ENCODE measurements at regions not wholly inside any gene's neighbourhood (a gene's known extent, or its start where the extent isn't known, plus 50 kb on each side); places are given as distances from the start of the nearest gene placed in this dataset.

DNA sequence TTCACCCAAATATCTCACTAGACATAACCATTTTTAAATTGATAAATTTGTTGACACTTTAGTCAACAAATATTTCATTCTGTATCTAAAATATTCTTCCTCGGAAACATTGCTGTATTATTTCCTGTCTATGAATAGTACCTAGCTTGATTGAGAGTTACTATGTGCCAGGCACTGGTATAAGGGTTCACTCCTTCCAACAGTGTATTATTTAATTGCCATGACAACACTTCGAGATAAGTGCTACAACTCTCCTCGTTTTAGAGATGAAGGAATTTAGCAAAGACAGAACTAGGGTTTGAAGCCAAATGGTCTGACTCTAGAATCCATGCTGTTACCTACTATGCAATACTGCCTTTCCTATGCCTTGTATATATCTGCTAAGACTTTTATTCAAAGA is 287.2 kb downstream of the YTHDC2 start:
- no peak for DNase-seq (ENCODE audit: low spot score)

DNA sequence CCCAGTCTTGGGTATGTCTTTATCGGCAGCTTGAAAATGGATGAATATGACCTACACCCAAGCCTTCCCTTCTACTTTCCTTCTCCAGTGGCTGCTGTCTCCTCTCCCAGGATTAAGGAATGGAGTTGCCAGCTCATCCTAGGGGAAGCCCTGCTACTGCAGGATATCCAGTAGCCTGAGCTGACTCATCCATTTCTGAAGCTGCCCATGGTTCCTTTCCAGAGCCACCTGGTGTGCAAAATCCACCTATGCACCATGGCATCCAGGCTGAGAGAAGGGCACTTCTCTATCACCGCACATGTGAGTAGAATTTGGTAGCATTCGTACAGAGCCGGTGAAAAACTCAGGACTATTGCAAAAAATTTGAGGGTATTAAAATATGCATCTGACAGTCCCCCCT is 290.8 kb downstream of the YTHDC2 start:
- DNase-seq (ENCODE audit: low spot score) = no peak

DNA sequence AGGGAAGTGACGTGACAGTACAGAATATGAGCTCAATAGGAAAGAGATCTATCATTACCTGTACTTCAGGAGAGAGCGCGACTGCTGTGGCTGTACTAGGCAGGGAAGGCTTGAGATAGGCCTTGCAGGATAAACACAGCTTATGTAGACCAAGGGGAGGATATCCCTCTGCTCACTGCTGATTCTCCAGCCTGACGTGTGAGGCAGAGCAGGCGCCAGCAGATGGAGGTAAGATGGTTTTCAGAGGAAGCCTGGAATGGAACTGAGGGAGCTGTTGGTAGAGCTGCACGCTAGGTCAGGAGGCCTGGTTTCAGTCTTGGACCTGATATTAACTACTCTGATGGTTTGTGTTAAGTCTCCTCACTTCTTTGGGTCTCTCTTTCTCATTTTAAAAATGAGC is 291.4 kb downstream of the YTHDC2 start:
- DNase-seq (ENCODE audit: low spot score) = no peak

DNA sequence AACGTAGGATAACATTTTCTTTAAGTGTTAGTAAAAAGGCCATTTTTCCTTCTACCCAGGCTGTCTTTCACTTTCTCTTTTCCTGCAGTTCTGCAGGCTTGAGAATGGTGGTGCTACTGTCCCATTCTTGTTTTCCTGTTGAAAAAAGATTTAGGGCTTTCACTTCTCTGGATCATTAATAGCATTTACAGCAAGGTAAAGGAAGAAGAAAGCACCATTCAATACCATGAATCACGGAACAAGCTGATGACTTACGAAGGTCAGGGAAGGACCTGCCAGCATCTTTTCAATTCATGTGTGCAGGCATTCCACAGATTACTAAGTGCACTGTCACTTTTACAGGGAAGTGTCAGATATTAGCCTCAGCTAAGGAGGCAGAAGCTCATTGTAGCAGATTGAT is 292.8 kb downstream of the YTHDC2 start:
- DNase-seq (ENCODE audit: low spot score) = no peak

DNA sequence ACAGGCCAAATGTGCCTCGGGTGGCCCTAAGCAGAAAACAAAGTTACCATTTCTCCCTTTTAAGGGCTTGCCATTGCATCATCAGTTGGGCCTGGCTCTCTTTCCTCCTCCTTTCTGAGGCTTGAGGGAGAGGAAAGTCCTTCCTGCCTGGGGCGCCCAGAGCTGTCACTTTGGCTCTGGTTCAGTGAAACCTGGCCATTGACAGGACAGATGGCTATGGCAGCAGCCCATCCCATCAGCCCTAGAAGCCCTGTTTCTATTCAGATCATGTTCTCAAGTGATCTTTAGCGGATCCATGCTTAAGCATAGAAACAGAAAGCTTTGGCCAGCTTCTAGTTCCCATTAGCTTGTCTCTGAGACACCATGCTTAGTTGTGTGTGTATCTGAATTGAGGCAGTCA is 293.4 kb downstream of the YTHDC2 start:
- no peak for DNase-seq (ENCODE audit: low spot score)

DNA sequence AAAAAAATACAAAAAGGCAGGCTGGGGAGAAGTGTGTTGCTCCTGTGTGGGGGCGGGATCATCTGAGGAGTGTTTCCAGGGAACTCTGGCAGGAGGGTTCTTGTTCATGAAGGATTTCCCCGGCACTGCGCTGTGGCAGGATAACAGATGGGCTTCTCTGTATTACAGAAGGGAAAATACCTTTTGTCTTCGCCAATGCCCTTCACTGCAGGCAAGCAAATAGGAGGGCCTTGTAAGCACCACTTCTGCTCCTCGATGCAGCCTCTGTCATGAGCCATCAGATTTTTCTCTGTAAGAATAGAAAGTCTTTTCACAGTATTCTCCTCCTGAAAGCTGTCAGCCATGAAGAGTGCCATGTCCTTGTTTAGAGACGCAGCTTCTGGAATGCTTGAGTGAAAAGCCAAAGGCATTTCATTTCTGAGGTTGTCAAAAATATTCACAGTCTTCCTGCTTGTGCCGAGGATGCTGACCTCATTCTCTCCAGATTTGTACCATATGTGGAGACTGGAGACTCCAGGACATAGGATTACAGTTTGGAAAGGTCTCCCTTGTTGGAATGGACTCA is 294.0 kb downstream of the YTHDC2 start:
- DNase-seq (ENCODE audit: low spot score) = no peak

DNA sequence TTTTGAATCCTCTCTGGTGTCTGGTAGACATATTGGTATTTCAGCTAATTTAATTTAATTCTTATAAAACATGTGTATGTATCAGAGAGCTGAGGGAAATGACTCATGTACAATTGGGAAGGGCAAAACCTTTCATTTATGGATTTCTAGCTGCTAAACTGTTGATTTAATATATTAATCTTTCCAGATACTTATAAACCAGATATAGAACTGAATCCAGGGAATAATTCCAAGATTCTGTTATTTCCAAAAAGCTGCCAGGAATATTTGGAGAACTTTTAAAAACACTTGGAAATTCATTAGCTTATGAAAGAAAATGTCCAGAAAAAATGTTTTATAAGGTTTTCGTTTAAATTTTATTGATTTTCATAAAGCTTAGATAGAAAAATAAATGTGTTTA is 295.5 kb downstream of the YTHDC2 start:
- no peak for DNase-seq (ENCODE audit: low spot score)

DNA sequence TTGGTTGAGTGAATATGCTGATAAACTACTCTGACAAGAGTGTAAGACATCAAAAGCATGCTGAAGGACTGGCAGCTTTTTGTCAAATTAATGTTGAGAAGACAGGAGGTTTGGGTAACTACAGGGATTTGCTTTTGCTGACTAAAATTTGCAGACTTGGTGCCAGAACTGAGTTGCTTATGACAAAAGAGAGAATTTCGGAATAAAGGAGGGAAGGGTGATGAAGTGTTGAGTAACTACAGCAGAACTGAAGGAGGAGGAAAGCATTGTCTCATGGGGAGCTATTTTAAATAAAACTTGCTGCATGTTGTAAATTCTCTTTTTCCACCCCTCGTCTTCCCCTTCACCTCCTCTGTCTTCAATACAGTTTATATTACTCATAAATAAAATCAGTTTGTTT is 296.1 kb downstream of the YTHDC2 start:
- no peak for DNase-seq (ENCODE audit: low spot score)

DNA sequence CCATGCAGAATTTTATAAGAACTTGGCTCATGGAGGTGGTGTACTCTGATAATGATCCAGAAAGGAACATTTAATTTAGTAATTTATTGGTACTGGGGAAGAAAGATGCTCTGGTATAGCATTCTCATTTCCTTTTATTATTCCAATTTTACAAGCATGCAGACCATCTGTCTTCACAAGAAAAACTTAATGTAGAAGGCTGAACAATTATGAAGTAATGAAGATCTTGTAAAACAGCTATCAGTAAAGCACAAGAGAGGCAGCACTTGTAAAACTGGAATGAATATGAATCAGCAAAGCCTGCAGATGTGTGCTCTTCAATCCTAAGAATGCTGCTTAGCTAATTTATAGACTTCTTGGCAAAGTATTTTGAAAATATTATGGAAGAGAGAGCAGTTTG is 300.0 kb downstream of the YTHDC2 start:
- DNase-seq (ENCODE audit: low spot score) = no peak

DNA sequence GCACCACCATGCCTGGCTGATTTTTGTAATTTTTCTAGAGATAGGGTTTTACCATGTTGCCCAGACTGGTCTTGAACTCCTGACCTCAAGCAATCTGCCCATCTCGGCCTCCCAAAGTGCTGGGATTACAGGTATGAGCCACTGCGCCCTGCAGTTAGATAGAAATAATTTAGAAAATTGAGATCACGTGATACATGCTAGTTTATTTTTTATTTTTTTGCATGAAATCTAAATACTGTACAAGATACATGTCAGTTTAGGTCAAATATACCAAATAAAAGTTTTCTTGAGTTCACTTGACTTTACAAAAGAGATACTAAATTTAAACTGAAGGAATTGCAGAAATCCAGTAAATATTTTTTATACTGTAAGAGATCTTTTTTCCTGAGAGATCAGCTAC is 304.2 kb downstream of the YTHDC2 start:
- DNase-seq (ENCODE audit: low spot score) = no peak

DNA sequence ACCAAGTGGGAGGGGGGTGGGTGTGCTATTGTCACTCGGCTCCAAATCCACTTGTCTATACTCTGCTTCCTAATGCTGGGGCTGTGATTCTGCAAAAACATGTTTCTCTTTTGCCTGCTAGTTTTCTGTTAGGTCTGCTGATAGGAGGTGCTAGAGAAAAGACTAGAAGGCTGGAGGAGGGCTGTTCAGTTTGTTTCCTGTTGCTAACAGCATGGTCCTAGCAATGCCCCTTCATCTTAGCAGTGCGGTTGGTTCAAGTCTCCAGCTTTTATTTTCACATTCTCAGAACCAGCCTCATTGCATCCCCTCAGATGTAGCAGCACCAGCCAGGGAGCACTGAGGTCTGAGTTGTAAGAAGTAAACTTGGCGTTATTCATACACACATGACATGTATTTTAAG is 310.2 kb downstream of the YTHDC2 start:
- no peak for DNase-seq (ENCODE audit: low spot score)

DNA sequence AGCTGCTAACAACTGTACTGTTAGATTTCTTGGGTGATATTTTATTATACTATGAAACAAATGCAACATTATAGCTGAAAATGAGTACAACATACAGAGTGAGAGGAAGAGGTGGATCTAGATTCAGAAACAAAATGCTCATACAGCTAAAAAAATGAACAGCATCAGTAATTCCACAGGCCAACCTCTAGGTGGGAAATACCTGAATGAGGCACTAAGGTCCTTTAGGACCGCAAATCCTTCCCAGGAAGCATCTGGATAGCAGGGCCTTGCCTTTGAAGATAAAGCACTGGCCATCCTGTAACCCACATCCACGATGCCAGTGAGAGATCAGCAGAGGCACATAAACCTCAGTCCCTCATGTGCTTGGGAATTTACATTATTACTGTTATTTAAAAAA is 310.8 kb downstream of the YTHDC2 start:
- no peak for DNase-seq (ENCODE audit: low spot score)

DNA sequence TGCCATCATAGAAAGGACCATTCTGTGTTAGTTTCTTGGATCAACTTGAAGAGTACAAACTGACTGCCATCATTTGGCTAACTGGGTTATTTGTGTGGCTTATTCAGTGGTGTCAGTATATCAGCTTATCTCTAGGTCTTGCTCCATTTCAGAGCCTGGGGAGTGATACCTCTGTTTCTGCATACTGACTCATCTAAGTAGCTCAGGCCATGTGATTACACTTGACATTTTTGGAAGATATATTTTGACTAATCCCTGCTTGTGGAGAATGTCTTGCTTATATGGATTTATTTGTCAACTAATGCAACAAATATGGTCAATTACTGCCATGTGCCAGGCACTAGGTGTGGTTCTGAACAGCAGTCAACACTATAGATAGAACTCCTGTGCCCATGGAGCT is 311.7 kb downstream of the YTHDC2 start:
- DNase-seq (ENCODE audit: low spot score) = no peak

DNA sequence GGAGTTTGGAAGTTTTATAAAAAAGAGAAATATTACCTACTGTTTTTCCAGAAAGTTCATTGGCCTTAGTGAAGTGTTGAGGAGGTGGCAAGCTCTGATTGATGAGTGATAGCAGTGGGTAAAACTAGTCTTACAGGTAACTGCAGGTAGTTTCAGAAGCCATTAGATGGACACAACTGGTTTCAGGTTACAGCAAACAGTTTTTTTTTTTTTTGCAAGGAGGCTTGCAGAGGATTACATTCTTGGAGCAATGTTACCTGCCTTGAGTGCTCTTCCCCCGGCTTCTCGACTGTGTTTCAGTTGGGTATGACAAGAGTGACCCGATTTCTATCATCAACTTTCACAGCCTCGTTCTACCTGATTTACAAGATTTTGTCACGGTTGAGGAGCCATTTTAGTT is 333.4 kb downstream of the YTHDC2 start:
- no peak for DNase-seq (ENCODE audit: low spot score)

DNA sequence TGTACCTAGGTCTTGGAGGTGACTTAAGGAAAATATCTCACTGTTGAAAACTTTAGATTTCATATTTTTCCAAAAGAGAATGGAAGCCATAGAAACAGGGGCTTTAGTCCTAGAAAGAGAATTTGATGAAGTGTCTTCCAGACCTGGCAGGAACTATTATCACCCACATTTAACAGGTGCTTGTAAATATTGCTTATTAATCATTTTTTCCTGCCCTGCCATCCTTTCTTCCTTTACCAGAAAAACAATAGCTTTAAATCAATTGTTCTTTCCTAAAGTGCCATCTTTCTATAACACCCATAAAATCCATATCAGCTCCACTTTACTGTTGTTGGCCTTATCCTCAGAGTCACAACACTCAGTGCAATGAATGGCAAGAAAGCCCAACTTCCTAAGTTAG is 350.9 kb downstream of the YTHDC2 start:
- DNase-seq (ENCODE audit: low spot score) = no peak

DNA sequence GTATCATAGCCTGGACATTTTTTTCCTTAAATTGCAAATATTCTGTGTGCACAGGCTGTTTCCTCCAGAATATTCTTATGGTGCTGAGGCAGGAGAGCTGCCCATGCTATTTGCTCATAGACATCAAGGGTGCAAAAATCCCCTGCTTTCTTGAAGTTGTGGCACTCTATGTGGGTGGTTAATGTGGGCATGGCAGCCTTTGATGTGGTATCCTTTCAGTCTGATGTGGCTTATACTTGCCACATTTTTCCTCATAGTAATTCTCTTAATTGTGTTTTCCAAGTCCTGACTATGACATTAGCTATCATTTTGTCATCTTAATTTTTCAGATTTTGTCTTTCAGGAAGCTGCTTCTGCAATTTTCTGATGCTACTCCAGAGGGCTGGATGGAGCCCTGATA is 353.3 kb downstream of the YTHDC2 start:
- no peak for DNase-seq (ENCODE audit: low spot score)

DNA sequence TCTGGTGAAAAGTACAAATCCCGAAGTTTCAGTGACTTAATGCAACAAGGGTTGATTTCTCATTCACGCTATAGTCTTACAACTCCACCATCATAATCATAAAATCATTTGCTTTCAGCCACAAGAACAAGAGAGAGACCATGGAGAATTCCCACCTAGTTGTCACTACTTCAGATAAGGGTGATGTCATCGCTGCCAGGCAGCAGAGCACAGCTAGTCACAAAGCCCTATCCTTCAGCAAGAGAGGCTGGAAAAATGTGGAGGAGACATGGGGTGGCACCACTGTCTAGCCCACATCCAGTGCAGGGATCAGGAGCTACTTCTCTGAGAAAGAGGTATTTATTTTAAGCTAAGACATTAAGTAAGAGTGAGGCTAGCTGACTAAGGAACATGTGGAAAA is 356.1 kb downstream of the YTHDC2 start:
- DNase-seq (ENCODE audit: low spot score) = no peak

DNA sequence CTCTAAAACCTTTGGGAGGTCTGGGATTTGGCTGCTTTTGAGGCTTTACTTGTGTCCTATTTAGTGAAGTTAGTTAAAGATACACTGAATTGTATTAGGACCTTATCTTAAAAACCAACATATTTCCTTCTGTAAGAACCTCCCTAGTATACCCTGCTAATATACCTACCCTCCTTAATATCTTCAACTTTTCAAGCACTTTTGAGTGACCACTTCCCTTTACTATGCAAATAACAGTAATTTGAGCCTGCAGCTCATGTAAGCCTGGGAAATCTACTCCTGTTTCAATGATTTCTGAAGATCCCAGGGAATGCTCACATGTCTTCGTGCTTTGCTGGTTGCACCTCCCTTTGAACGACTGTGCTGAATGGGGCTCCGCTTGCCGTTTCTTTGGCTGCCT is 358.5 kb downstream of the YTHDC2 start:
- DNase-seq (ENCODE audit: low spot score) = no peak

DNA sequence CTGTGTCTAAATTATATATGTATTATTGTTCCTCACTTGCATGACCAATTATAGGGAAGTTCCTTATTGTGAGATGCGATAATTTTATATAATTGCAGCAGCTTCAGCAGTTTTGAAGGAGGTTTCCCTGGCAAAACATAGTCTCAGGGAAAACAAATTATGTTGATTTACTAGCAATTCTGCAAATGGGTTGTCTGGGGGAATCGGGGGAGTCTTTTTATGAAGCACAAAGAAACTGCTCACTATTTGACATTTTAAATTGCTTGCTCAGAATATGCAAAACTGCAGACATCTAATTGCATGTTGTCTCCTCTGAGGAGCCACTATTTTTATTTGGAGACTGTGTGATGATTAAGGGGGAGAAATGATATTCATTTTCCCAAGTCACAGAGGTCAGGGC is 361.6 kb downstream of the YTHDC2 start:
- DNase-seq (ENCODE audit: low spot score) = no peak

DNA sequence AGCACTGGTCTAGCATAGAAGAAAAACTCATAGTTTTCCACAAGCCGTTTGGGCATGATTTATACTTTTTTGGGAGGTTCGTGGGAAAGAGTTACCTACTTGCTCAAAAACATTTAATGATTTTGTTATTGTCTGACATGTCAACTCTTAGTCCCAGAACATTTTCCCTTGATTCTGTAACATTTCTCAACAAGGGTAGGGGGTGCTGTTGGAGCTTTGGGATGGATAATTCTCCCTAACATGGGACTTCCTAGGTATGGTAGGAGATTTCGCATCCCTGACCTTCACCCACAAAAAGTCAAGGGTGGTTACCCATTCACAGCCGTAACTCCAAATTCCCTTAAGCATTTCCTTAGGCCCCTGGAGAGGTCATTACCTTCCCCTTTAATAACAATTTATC is 378.0 kb downstream of the YTHDC2 start:
- DNase-seq (ENCODE audit: low spot score) = no peak

DNA sequence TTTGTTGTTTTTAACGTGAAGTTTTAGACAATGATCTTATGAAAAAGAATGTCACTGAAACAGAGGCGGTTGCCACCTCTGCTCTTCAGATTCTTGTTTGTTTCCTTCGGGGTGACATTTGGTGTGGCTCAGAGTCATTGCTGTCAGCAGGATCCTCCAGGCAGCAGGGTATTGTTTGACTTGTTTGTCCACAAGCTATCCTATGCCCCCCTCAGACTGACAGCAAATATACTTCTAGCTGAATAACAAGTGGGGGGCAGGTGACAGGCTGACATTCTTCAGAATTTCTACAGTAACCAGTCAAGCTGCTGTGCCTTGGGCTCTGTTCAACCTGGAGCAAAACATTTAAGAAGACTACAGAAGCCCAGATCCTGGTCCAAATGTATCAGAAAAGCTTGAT is 383.3 kb downstream of the YTHDC2 start:
- no peak for DNase-seq (ENCODE audit: low spot score)

DNA sequence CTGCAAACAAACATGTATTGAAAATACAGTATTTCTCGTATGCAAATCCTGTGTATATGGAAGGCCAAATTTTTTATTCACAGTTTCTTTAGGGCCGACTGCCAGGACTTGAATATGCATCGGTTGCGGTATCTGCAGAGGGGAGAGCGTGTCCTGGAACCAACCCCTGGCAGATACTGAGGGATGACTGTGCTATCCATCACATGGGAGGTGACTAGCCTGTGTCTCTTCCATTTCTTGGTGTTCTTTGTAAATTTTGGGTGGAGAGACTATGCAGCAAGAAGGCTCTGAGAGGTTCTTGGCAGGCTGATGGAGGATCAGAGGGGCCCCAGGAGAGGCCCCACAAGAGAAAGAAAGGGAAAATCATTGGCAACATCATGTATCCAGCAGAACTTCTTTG is 384.3 kb downstream of the YTHDC2 start:
- no peak for DNase-seq (ENCODE audit: low spot score)

DNA sequence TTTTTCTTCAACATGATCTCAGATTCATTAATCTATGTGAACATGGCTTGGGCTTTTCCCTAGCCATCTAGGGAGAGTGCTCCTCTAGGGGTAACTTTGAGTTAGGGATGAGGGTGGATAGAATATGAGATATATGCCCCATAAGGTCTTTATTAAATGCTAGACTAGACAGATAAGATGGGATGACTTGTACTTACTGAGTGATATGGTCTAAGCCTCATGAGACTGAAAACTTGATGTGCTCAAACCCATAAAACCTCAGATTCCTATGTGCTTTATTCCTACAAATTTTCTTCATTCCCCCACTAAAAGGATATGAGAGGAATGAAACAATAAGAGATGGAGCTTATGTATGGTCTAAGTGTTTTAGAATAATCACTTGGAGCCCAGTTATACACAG is 386.6 kb downstream of the YTHDC2 start:
- no peak for DNase-seq (ENCODE audit: low spot score)

DNA sequence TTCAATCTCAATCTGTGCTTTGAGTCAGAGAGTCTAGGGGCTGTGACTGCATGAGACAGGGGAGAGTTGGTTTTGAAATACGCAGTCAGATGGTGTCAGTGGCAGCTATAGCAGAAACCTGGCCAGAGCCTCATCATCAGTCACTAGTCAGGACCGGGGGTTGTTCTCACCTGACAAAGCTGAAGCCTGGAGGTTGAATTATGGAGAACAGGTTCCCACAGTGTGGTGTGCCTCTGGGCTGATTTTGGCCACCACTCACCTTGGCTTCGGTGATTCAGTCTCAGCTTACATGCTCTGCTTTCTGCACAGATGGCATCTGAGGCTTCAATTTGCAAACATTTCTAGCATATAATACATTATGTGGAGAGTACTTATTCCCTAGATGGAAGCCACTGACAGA is 387.3 kb downstream of the YTHDC2 start:
- DNase-seq (ENCODE audit: low spot score) = no peak

DNA sequence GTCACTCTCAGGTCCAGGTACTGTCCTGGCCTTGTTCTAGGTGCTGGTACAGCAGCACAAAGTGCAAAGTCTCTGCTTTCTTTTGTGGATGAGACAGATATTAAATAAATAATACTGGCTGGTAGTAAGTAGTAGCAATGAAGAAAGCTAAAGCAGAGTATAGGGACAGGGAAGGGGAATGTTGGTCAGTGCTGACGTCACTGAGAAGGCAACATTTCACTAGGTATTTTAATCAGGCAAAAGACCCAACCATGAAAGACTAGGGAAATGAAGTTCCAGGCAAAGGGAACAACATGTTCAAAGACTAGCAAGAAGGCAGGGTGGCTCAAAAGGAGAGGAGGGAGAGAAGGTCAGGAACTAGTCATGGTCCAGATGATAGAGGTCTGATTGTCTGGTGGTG is 388.2 kb downstream of the YTHDC2 start:
- DNase-seq (ENCODE audit: low spot score) = no peak
